HEK293 (cell line): ENCODE measurements at regions not wholly inside any gene's neighbourhood (a gene's known extent, or its start where the extent isn't known, plus 50 kb on each side); places are given as distances from the start of the nearest gene placed in this dataset.

ENCODE experiments used
- CTCF ChIA-PET: fragments of 350-600 bp; formaldehyde crosslinking; extraction: SDS; loops from one replicate; lab custom pipeline; 2021; ENCODE audit warnings: antibody characterized with exemption; lab: Yijun Ruan, JAX
- POLR2A ChIA-PET: fragments of 300-600 bp; formaldehyde crosslinking; extraction: SDS; loops from one replicate; lab custom pipeline; 2020; ENCODE audit warnings: antibody characterized with exemption, inconsistent platforms; lab: Yijun Ruan, JAX
- H3K27ac ChIP-seq: fragments of 200-500 bp; sonication (Bioruptor generic); 2 replicates; pipeline ENCODE4 v1.5.1; 2014; ENCODE audit warnings: low read depth, low read length, control low read depth, inconsistent platforms; ENCODE audit errors: extremely low read depth
- H3K36me3 ChIP-seq, 2 experiments: fragments of 200-500 bp in 1 of 2; sonication (Bioruptor generic) in 1 of 2; 1 replicate in 1 of 2; 2 replicates in 1 of 2; pipeline ENCODE4 v1.5.1; 2014 to 2017; ENCODE audit warnings: inconsistent platforms in 2 of 2, low read length in 2 of 2; ENCODE audit not compliant: control insufficient read depth in 2 of 2, insufficient read depth in 1 of 2
- H3K4me1 ChIP-seq: fragments of 200-500 bp; sonication (Bioruptor generic); 2 replicates; pipeline ENCODE4 v1.5.1; 2014; ENCODE audit warnings: mild to moderate bottlenecking, low read length, inconsistent platforms; ENCODE audit not compliant: control insufficient read depth, insufficient read depth
- H3K4me3 ChIP-seq: 2 replicates; pipeline ENCODE4 v1.5.1; 2011; ENCODE audit warnings: low read depth, mild to moderate bottlenecking, control low read depth, low read length, moderate library complexity
- H3K9me3 ChIP-seq: fragments of 200-500 bp; sonication (Bioruptor generic); 2 replicates; pipeline ENCODE4 v1.5.1; 2014; ENCODE audit warnings: low read depth, low read length, inconsistent platforms; ENCODE audit not compliant: control insufficient read depth, insufficient read depth
- CTCF ChIP-seq: fragments of 450-650 bp; formaldehyde crosslinking; IDR thresholded peaks from 2 replicates; pipeline ENCODE4 v1.5.1; 2016; ENCODE audit warnings: missing biosample characterization, missing genetic modification characterization
- GLI4 ChIP-seq: fragments of 450-650 bp; formaldehyde crosslinking; IDR thresholded peaks from 2 replicates; pipeline ENCODE4 v1.5.1; 2016; ENCODE audit warnings: missing biosample characterization, missing genetic modification characterization
- HOXD13 ChIP-seq: sonication (generic); formaldehyde crosslinking; IDR thresholded peaks from 2 replicates; pipeline ENCODE4 v1.8.0; 2022; ENCODE audit warnings: missing genetic modification reagents, borderline replicate concordance
- KLF1 ChIP-seq: fragments of 450-650 bp; formaldehyde crosslinking; IDR thresholded peaks from 2 replicates; pipeline ENCODE4 v1.5.1; 2016; ENCODE audit warnings: missing biosample characterization, missing genetic modification characterization
- MZF1 ChIP-seq: fragments of 450-650 bp; formaldehyde crosslinking; IDR thresholded peaks from 2 replicates; pipeline ENCODE4 v1.5.1; 2017; ENCODE audit warnings: missing biosample characterization, missing genetic modification characterization, borderline replicate concordance
- OVOL3 ChIP-seq: fragments of 450-650 bp; formaldehyde crosslinking; IDR thresholded peaks from 2 replicates; pipeline ENCODE4 v1.5.1; 2016; ENCODE audit warnings: missing biosample characterization, missing genetic modification characterization
- REST ChIP-seq: fragments of 450-650 bp; formaldehyde crosslinking; IDR thresholded peaks from 2 replicates; pipeline ENCODE4 v1.5.1; 2016; ENCODE audit warnings: missing biosample characterization, missing genetic modification characterization
- ZFHX2 ChIP-seq: fragments of 450-650 bp; formaldehyde crosslinking; conservative IDR thresholded peaks from 2 replicates; pipeline ENCODE4 v1.5.1; 2016; ENCODE audit warnings: missing biosample characterization, missing genetic modification characterization
- ZFP41 ChIP-seq: fragments of 450-650 bp; formaldehyde crosslinking; IDR thresholded peaks from 2 replicates; pipeline ENCODE4 v1.5.1; 2016; ENCODE audit warnings: missing biosample characterization, missing genetic modification characterization, borderline replicate concordance
- ZNF132 ChIP-seq: fragments of 450-650 bp; formaldehyde crosslinking; IDR thresholded peaks from 2 replicates; pipeline ENCODE4 v1.5.1; 2017; ENCODE audit warnings: missing biosample characterization, missing genetic modification characterization, borderline replicate concordance
- ZNF148 ChIP-seq: fragments of 450-650 bp; formaldehyde crosslinking; IDR thresholded peaks from 2 replicates; pipeline ENCODE4 v1.5.0; 2017; ENCODE audit warnings: missing biosample characterization, missing genetic modification characterization, borderline replicate concordance
- ZNF157 ChIP-seq: fragments of 450-650 bp; formaldehyde crosslinking; IDR thresholded peaks from 2 replicates; pipeline ENCODE4 v1.5.1; 2016; ENCODE audit warnings: missing biosample characterization, missing genetic modification characterization
- ZNF184 ChIP-seq: fragments of 450-650 bp; IDR thresholded peaks from 2 replicates; pipeline ENCODE4 v1.5.1; 2018; ENCODE audit warnings: missing biosample characterization, mild to moderate bottlenecking, missing genetic modification characterization
- ZNF2 ChIP-seq: fragments of 450-650 bp; formaldehyde crosslinking; IDR thresholded peaks from 2 replicates; pipeline ENCODE4 v1.5.1; 2016; ENCODE audit warnings: missing biosample characterization, missing genetic modification characterization
- ZNF211 ChIP-seq: fragments of 450-650 bp; formaldehyde crosslinking; IDR thresholded peaks from 2 replicates; pipeline ENCODE4 v1.5.1; 2016; ENCODE audit warnings: low read depth, missing biosample characterization, missing genetic modification characterization
- ZNF248 ChIP-seq: fragments of 450-650 bp; formaldehyde crosslinking; IDR thresholded peaks from 2 replicates; pipeline ENCODE4 v1.5.1; 2017; ENCODE audit warnings: missing biosample characterization, missing genetic modification characterization
- ZNF335 ChIP-seq: fragments of 450-650 bp; formaldehyde crosslinking; conservative IDR thresholded peaks from 2 replicates; pipeline ENCODE4 v1.5.1; 2016; ENCODE audit warnings: missing biosample characterization, missing genetic modification characterization
- ZNF354C ChIP-seq: fragments of 450-650 bp; formaldehyde crosslinking; IDR thresholded peaks from 2 replicates; pipeline ENCODE4 v1.5.1; 2016; ENCODE audit warnings: missing biosample characterization, missing genetic modification characterization, low read depth, borderline replicate concordance
- ZNF362 ChIP-seq: fragments of 450-650 bp; formaldehyde crosslinking; IDR thresholded peaks from 2 replicates; pipeline ENCODE4 v1.5.1; 2016; ENCODE audit warnings: missing biosample characterization, missing genetic modification characterization
- ZNF391 ChIP-seq: fragments of 450-650 bp; formaldehyde crosslinking; IDR thresholded peaks from 2 replicates; pipeline ENCODE4 v1.5.1; 2016; ENCODE audit warnings: low read depth, missing biosample characterization, missing genetic modification characterization, borderline replicate concordance
- ZNF513 ChIP-seq: fragments of 450-650 bp; IDR thresholded peaks from 2 replicates; pipeline ENCODE4 v1.5.1; 2018; ENCODE audit warnings: missing biosample characterization, missing genetic modification characterization
- ZNF610 ChIP-seq: fragments of 450-650 bp; formaldehyde crosslinking; IDR thresholded peaks from 2 replicates; pipeline ENCODE4 v1.5.1; 2016; ENCODE audit warnings: missing biosample characterization, missing genetic modification characterization, borderline replicate concordance
- ZNF768 ChIP-seq: fragments of 450-650 bp; formaldehyde crosslinking; IDR thresholded peaks from 2 replicates; pipeline ENCODE4 v1.5.1; 2018; ENCODE audit warnings: missing biosample characterization, mild to moderate bottlenecking, missing genetic modification characterization

GRCh38 chr12:58487678-58488161 lies 432.6 kb downstream of the LRIG3 start (continued):
- TF ChIP-seq ZNF513 (tag by site-specific recombination) (no peak), ZNF148 (tag by site-specific recombination) (no peak), ZNF248 (tag by site-specific recombination) (no peak), OVOL3 (no peak), ZNF157 (no peak), CTCF (no peak), ZNF362 (tag by site-specific recombination) (no peak), GLI4 (tag by site-specific recombination) (no peak), KLF1 (no peak), ZNF211 (no peak), MZF1 (tag by site-specific recombination) (no peak)

GRCh38 chr12:58489394-58489793 lies 430.9 kb downstream of the LRIG3 start:
- POLR2A ChIA-PET = no interaction called here
- H3K9me3 ChIP-seq = no peaks in the 10 kb centered on the region
- TF ChIP-seq ZNF132 (tag by site-specific recombination) (no peak), MZF1 (tag by site-specific recombination) (no peak), ZNF354C (tag by site-specific recombination) (no peak), ZNF335 (no peak)
- no peak overlapping the region for H3K4me3 ChIP-seq
- CTCF ChIA-PET = no interaction called here
- H3K27ac ChIP-seq = no peak overlapping the region
- H3K36me3 ChIP-seq = no peaks in the 10 kb centered on the region
- H3K4me1 ChIP-seq = peaks cover 8% of the 10 kb centered on the region; the same call in 1 of the 2 replicates

GRCh38 chr12:58491306-58491705 lies 429.0 kb downstream of the LRIG3 start:
- H3K36me3 ChIP-seq = no peaks in the 10 kb centered on the region
- CTCF ChIA-PET = no interaction called here
- POLR2A ChIA-PET = no interaction called here
- H3K4me1 ChIP-seq = peaks cover 8% of the 10 kb centered on the region; the same call in 1 of the 2 replicates
- no peak overlapping the region for H3K4me3 ChIP-seq
- no peak overlapping the region for H3K27ac ChIP-seq
- H3K9me3 ChIP-seq = no peaks in the 10 kb centered on the region
- TF ChIP-seq ZNF610 (tag by site-specific recombination) = no peak
- no peak for TF ChIP-seq ZNF391 (tag by site-specific recombination)
- no peak for TF ChIP-seq ZNF2 (tag by site-specific recombination)
- TF ChIP-seq ZNF768 = no peak
- no peak for TF ChIP-seq ZFHX2 (tag by site-specific recombination)
- no peak for TF ChIP-seq HOXD13
- no peak for TF ChIP-seq ZNF184 (tag by site-specific recombination)
- no peak for TF ChIP-seq ZNF362 (tag by site-specific recombination)
- TF ChIP-seq REST = no peak
- TF ChIP-seq ZFP41 (tag by site-specific recombination) = no peak
